ENCODE measurements at regions not wholly inside any gene's neighbourhood (a gene's known extent, or its start where the extent isn't known, plus 50 kb on each side); places are given as distances from the start of the nearest gene placed in this dataset.

DNA sequence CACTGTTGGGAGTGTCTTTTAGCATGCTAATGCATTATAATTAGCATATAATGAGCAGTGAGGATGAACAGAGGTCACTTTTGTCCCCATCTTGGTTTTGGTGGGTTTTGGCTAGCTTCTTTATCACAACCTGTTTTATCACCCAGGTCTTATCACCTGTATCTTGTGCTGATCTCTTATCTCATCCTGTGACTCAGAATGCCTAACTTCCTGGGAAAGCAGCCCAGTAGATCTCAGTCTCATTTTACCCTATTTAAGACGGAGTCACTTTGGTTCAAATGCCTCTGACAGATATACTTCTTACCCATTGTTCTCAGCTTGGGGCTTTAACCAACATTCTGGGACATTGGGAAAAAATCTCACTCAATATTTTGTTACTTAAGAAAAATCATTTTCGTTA, 348.7 kb downstream of the PBX1 start:
- H3F3A ChIP-seq (replicated peaks; ENCODE audit: insufficient read depth): no peaks in the 10 kb centered on the region
- 1% methylated on average over 2 of the region's 2 CpGs for WGBS (ENCODE audit: low lambda C conversion rate)
- no peaks in the 10 kb centered on the region for H3K79me2 ChIP-seq (ENCODE audit: insufficient read depth)
- H3K9me2 ChIP-seq: no peaks in the 10 kb centered on the region
- H3K9ac ChIP-seq: no peak overlapping the region
- no peak overlapping the region for H3K27ac ChIP-seq (ENCODE audit: low read depth in 2 of 2, low read length in 1 of 2)
- TF ChIP-seq, protein P1, sequence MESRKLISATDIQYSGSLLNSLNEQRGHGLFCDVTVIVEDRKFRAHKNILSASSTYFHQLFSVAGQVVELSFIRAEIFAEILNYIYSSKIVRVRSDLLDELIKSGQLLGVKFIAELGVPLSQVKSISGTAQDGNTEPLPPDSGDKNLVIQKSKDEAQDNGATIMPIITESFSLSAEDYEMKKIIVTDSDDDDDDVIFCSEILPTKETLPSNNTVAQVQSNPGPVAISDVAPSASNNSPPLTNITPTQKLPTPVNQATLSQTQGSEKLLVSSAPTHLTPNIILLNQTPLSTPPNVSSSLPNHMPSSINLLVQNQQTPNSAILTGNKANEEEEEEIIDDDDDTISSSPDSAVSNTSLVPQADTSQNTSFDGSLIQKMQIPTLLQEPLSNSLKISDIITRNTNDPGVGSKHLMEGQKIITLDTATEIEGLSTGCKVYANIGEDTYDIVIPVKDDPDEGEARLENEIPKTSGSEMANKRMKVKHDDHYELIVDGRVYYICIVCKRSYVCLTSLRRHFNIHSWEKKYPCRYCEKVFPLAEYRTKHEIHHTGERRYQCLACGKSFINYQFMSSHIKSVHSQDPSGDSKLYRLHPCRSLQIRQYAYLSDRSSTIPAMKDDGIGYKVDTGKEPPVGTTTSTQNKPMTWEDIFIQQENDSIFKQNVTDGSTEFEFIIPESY (IDR thresholded peaks at IDR 0.05; ENCODE audit: borderline replicate concordance, low read depth): no peak
- TF ChIP-seq, protein P2, sequence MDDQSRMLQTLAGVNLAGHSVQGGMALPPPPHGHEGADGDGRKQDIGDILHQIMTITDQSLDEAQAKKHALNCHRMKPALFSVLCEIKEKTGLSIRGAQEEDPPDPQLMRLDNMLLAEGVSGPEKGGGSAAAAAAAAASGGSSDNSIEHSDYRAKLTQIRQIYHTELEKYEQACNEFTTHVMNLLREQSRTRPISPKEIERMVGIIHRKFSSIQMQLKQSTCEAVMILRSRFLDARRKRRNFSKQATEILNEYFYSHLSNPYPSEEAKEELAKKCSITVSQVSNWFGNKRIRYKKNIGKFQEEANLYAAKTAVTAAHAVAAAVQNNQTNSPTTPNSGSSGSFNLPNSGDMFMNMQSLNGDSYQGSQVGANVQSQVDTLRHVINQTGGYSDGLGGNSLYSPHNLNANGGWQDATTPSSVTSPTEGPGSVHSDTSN (IDR thresholded peaks at IDR 0.05): no peak
- no peak for TF ChIP-seq TCF12 (IDR thresholded peaks at IDR 0.05)
- TF ChIP-seq NFIC (IDR thresholded peaks at IDR 0.05; ENCODE audit: borderline replicate concordance): no peak
- TF ChIP-seq, protein P3, sequence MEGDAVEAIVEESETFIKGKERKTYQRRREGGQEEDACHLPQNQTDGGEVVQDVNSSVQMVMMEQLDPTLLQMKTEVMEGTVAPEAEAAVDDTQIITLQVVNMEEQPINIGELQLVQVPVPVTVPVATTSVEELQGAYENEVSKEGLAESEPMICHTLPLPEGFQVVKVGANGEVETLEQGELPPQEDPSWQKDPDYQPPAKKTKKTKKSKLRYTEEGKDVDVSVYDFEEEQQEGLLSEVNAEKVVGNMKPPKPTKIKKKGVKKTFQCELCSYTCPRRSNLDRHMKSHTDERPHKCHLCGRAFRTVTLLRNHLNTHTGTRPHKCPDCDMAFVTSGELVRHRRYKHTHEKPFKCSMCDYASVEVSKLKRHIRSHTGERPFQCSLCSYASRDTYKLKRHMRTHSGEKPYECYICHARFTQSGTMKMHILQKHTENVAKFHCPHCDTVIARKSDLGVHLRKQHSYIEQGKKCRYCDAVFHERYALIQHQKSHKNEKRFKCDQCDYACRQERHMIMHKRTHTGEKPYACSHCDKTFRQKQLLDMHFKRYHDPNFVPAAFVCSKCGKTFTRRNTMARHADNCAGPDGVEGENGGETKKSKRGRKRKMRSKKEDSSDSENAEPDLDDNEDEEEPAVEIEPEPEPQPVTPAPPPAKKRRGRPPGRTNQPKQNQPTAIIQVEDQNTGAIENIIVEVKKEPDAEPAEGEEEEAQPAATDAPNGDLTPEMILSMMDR (IDR thresholded peaks at IDR 0.05): no peak
- TF ChIP-seq TEAD4 (IDR thresholded peaks at IDR 0.05; ENCODE audit: borderline replicate concordance, insufficient read depth): no peak
- TF ChIP-seq FOSL2 (IDR thresholded peaks at IDR 0.05; ENCODE audit: borderline replicate concordance, low read depth): no peak
- no peak for TF ChIP-seq FOXJ3 (CRISPR knock-in tag; IDR thresholded peaks at IDR 0.05)
- TF ChIP-seq ELF1 (IDR thresholded peaks at IDR 0.05): no peak
- no peak for TF ChIP-seq JUND (IDR thresholded peaks at IDR 0.05)
- TF ChIP-seq RAD21 (IDR thresholded peaks at IDR 0.05; ENCODE audit: low read length): no peak
- H2AFZ ChIP-seq (ENCODE audit: low read depth): no peak overlapping the region
- CTCF ChIA-PET: no interaction called here
- H3K36me3 ChIP-seq (replicated peaks in 1 of 2; ENCODE audit: control insufficient read depth in 1 of 2, insufficient read depth in 2 of 2, low read length in 1 of 2): no peaks in the 10 kb centered on the region
- no peaks in the 10 kb centered on the region for H3K9me3 ChIP-seq
- POLR2A ChIA-PET: no interaction called here
- H3K4me1 ChIP-seq (ENCODE audit: control insufficient read depth in 1 of 2, insufficient read depth in 2 of 2, low read depth in 1 of 2, low read length in 1 of 2): no peaks in the 10 kb centered on the region
- no peak for DNase-seq
- H3K27me3 ChIP-seq (ENCODE audit: insufficient read depth): no peaks in the 10 kb centered on the region
- H3K4me2 ChIP-seq: no peak overlapping the region
- no peaks in the 10 kb centered on the region for H4K20me1 ChIP-seq (ENCODE audit: insufficient read depth)
- no peak overlapping the region for H3K4me3 ChIP-seq (ENCODE audit: low read depth in 2 of 2, low read length in 1 of 2)

DNA sequence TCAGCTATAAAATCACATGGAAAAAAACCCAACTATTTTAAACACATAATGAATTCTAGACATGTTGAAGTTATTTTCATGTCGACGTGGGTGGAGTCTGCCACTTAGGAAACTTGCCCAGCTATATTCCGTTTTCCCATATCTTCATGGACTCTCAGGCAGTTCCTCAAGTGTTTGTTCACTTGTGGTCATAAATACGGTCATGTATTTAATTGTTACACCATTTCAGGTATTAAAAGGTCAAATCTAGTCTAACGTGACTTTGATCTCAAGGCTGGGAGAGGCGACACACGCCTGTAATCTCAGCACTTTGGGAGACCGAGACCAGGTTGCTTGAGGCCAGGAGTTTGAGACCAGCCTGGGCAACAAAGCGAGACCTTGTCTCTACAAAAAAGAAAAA, 346.9 kb downstream of the PBX1 start:
- 31% methylated on average over 9 of the region's 9 CpGs for WGBS (ENCODE audit: low lambda C conversion rate)
- no peaks in the 10 kb centered on the region for H3K36me3 ChIP-seq (replicated peaks in 1 of 2; ENCODE audit: control insufficient read depth in 1 of 2, insufficient read depth in 2 of 2, low read length in 1 of 2)
- H2AFZ ChIP-seq (ENCODE audit: low read depth): no peak overlapping the region
- CTCF ChIA-PET: no interaction called here
- no peak for DNase-seq
- H3K27me3 ChIP-seq (ENCODE audit: insufficient read depth): no peaks in the 10 kb centered on the region
- H4K20me1 ChIP-seq (ENCODE audit: insufficient read depth): no peaks in the 10 kb centered on the region
- no peaks in the 10 kb centered on the region for H3F3A ChIP-seq (replicated peaks; ENCODE audit: insufficient read depth)
- POLR2A ChIA-PET: no interaction called here
- no peak overlapping the region for H3K9ac ChIP-seq
- H3K4me1 ChIP-seq (ENCODE audit: control insufficient read depth in 1 of 2, insufficient read depth in 2 of 2, low read depth in 1 of 2, low read length in 1 of 2): no peaks in the 10 kb centered on the region
- H3K4me3 ChIP-seq (ENCODE audit: low read depth in 2 of 2, low read length in 1 of 2): no peak overlapping the region
- no peaks in the 10 kb centered on the region for H3K9me2 ChIP-seq
- H3K9me3 ChIP-seq: no peaks in the 10 kb centered on the region
- H3K79me2 ChIP-seq (ENCODE audit: insufficient read depth): no peaks in the 10 kb centered on the region
- H3K4me2 ChIP-seq: no peak overlapping the region
- no peak overlapping the region for H3K27ac ChIP-seq (ENCODE audit: low read depth in 2 of 2, low read length in 1 of 2)
- no peak for TF ChIP-seq NRF1 (IDR thresholded peaks at IDR 0.05; ENCODE audit: low read depth, low read length)
- TF ChIP-seq RCOR1 (IDR thresholded peaks at IDR 0.05; ENCODE audit: low read length): no peak
- no peak for TF ChIP-seq TEAD4 (IDR thresholded peaks at IDR 0.05; ENCODE audit: borderline replicate concordance, insufficient read depth)
- TF ChIP-seq, protein P3 (IDR thresholded peaks at IDR 0.05): no peak
- TF ChIP-seq RXRA (IDR thresholded peaks at IDR 0.05; ENCODE audit: borderline replicate concordance, low read depth): no peak
- no peak for TF ChIP-seq GATA2 (CRISPR knock-in tag; IDR thresholded peaks at IDR 0.05)
- TF ChIP-seq, protein P2 (IDR thresholded peaks at IDR 0.05): no peak
- TF ChIP-seq RAD21 (IDR thresholded peaks at IDR 0.05; ENCODE audit: low read length): no peak
- no peak for TF ChIP-seq TAF1 (IDR thresholded peaks at IDR 0.05; ENCODE audit: borderline replicate concordance, low read depth, low read length)
- TF ChIP-seq EP300 (IDR thresholded peaks at IDR 0.05; ENCODE audit: borderline replicate concordance in 1 of 2, low read depth in 1 of 2, low read length in 1 of 2): no peak
- TF ChIP-seq, protein P4, sequence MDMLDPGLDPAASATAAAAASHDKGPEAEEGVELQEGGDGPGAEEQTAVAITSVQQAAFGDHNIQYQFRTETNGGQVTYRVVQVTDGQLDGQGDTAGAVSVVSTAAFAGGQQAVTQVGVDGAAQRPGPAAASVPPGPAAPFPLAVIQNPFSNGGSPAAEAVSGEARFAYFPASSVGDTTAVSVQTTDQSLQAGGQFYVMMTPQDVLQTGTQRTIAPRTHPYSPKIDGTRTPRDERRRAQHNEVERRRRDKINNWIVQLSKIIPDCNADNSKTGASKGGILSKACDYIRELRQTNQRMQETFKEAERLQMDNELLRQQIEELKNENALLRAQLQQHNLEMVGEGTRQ (IDR thresholded peaks at IDR 0.05; ENCODE audit: borderline replicate concordance, low read depth, low read length): no peak
- TF ChIP-seq SIN3A (IDR thresholded peaks at IDR 0.05; ENCODE audit: borderline replicate concordance, low read depth, low read length): no peak
- no peak for TF ChIP-seq YY1 (IDR thresholded peaks at IDR 0.05; ENCODE audit: low read depth)
- TF ChIP-seq FOXJ3 (CRISPR knock-in tag; IDR thresholded peaks at IDR 0.05): no peak
